ENCODE measurements at regions not wholly inside any gene's neighbourhood (a gene's known extent, or its start where the extent isn't known, plus 50 kb on each side); places are given as distances from the start of the nearest gene placed in this dataset.

DNA sequence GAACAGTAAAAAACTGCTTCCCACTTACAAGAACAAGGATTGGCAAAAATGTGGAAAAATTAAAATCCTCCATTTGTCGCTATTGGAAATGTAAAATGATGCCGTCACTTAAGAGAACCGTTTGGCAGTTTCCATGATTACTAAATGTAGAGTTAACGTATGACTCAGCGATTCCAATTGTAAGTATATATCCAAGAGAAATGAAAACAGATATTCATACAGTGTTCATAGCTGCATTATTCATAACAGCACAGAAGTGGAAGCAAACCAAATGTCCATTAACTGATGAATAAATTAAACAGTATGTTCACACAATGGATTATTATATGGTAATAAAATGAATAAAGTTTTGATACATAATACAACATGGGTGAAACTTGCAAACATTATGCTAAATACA is 971.0 kb downstream of the AMY1C start:
- no peak overlapping the region for H2AFZ ChIP-seq (ENCODE audit: low read depth, low read length)
- no peak overlapping the region for H3K27ac ChIP-seq (ENCODE audit: insufficient read depth, low read depth, low read length)
- no peaks in the 10 kb centered on the region for H3K79me2 ChIP-seq (ENCODE audit: control insufficient read depth, insufficient read depth, low read length)
- BruUV-seq (replicated peaks) = no TSS peak
- CTCF ChIA-PET = no interaction called here
- no peaks in the 10 kb centered on the region for H3K4me1 ChIP-seq (ENCODE audit: control insufficient read depth, extremely low read depth, insufficient read depth, low read length)
- no peaks in the 10 kb centered on the region for H4K20me1 ChIP-seq (replicated peaks; ENCODE audit: control insufficient read depth, extremely low read depth, insufficient read depth, low read length)
- no peak overlapping the region for H3K4me3 ChIP-seq (replicated peaks in 1 of 3; ENCODE audit: insufficient read depth in 1 of 3, low read depth in 1 of 3, low read length in 3 of 3)
- dilution Hi-C loops (cut with MboI; ENCODE audit: extremely low pct_ligation_motif_present, low sequenced_read_pairs) = no loop called here
- H3K9me1 ChIP-seq (replicated peaks; ENCODE audit: control insufficient read depth, extremely low read depth, insufficient read depth, low read length) = no peaks in the 10 kb centered on the region
- no peak overlapping the region for H3K9ac ChIP-seq (replicated peaks; ENCODE audit: extremely low read depth, insufficient read depth, low read length)
- H3K27me3 ChIP-seq (ENCODE audit: control insufficient read depth in 2 of 2, insufficient read depth in 2 of 2, low read length in 2 of 2) = no peaks in the 10 kb centered on the region
- FAIRE-seq (no peak), DNase-seq (ENCODE audit: low read depth, low spot score) (no peak)
- TF ChIP-seq POLR2A (IDR thresholded peaks at IDR 0.05; ENCODE audit: low read depth, low read length) (no peak), GATA2 (IDR thresholded peaks at IDR 0.05; ENCODE audit: insufficient read depth, insufficient read length, low read depth, low read length) (no peak), MAX (IDR thresholded peaks at IDR 0.05; ENCODE audit: insufficient read depth, insufficient read length) (no peak), EZH2 (IDR thresholded peaks at IDR 0.05; ENCODE audit: borderline replicate concordance, low read depth, low read length, severe bottlenecking) (no peak), POLR2AphosphoS5 (IDR thresholded peaks at IDR 0.05; ENCODE audit: insufficient read depth, low read depth, low read length) (no peak)
- POLR2A ChIA-PET = no interaction called here
- H3K9me3 ChIP-seq (replicated peaks; ENCODE audit: control insufficient read depth, insufficient read depth, low read length) = no peaks in the 10 kb centered on the region
- no peak overlapping the region for H3K4me2 ChIP-seq (ENCODE audit: insufficient read depth, low read length)
- no peaks in the 10 kb centered on the region for H3K36me3 ChIP-seq (ENCODE audit: control insufficient read depth in 2 of 2, extremely low read depth in 1 of 2, insufficient read depth in 2 of 2, low read length in 2 of 2)
- intact Hi-C loops (cut with micrococcal nuclease) = no loop called here

DNA sequence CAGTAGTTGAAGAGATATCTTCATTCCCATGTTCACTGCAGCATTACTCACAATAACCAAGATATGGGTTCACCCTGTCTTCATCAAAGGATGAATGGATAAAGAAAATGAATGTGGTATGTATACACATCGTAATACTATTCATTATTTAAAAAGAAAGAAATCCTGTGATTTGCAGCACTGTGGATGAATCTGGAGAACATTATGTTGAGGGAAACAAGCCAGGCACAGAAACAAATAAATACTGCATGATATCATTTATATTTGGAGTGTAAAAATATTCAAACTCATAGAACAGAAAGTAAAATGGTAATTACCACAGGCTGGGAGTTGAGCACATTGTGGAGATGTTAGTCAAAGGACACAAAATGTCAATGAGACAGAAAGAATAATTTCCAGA is 977.2 kb downstream of the AMY1C start:
- POLR2A ChIA-PET = no interaction called here
- H4K20me1 ChIP-seq (replicated peaks; ENCODE audit: control insufficient read depth, extremely low read depth, insufficient read depth, low read length) = no peaks in the 10 kb centered on the region
- TF ChIP-seq MAX (IDR thresholded peaks at IDR 0.05; ENCODE audit: insufficient read depth, insufficient read length) (no peak), JUN (IDR thresholded peaks at IDR 0.05; ENCODE audit: borderline replicate concordance, insufficient read depth, insufficient read length, low read depth) (no peak), MYC (IDR thresholded peaks at IDR 0.05; ENCODE audit: low read depth, low read length) (no peak), POLR2AphosphoS5 (IDR thresholded peaks at IDR 0.05; ENCODE audit: insufficient read depth, low read depth, low read length) (no peak), POLR2A (IDR thresholded peaks at IDR 0.05; ENCODE audit: low read depth, low read length) (no peak), EZH2 (IDR thresholded peaks at IDR 0.05; ENCODE audit: borderline replicate concordance, low read depth, low read length, severe bottlenecking) (no peak), GATA2 (IDR thresholded peaks at IDR 0.05; ENCODE audit: insufficient read depth, insufficient read length, low read depth, low read length) (no peak), FOS (IDR thresholded peaks at IDR 0.05; ENCODE audit: borderline replicate concordance, insufficient read depth, low read length) (no peak)
- TF ChIP-seq, protein P1, sequence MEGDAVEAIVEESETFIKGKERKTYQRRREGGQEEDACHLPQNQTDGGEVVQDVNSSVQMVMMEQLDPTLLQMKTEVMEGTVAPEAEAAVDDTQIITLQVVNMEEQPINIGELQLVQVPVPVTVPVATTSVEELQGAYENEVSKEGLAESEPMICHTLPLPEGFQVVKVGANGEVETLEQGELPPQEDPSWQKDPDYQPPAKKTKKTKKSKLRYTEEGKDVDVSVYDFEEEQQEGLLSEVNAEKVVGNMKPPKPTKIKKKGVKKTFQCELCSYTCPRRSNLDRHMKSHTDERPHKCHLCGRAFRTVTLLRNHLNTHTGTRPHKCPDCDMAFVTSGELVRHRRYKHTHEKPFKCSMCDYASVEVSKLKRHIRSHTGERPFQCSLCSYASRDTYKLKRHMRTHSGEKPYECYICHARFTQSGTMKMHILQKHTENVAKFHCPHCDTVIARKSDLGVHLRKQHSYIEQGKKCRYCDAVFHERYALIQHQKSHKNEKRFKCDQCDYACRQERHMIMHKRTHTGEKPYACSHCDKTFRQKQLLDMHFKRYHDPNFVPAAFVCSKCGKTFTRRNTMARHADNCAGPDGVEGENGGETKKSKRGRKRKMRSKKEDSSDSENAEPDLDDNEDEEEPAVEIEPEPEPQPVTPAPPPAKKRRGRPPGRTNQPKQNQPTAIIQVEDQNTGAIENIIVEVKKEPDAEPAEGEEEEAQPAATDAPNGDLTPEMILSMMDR (IDR thresholded peaks at IDR 0.05; ENCODE audit: extremely low read depth in 1 of 2, insufficient read depth in 1 of 2, low read depth in 1 of 2, low read length in 2 of 2) = no peak
- H3K9me3 ChIP-seq (replicated peaks; ENCODE audit: control insufficient read depth, insufficient read depth, low read length) = peaks cover 2% of the 10 kb centered on the region
- intact Hi-C loops (cut with micrococcal nuclease) (no loop called here), dilution Hi-C loops (cut with MboI; ENCODE audit: extremely low pct_ligation_motif_present, low sequenced_read_pairs) (no loop called here)
- CTCF ChIA-PET = no interaction called here
- H3K9me1 ChIP-seq (replicated peaks; ENCODE audit: control insufficient read depth, extremely low read depth, insufficient read depth, low read length) = no peaks in the 10 kb centered on the region
- no peak for DNase-seq (ENCODE audit: low read depth, low spot score)
- H3K4me3 ChIP-seq (replicated peaks in 1 of 3; ENCODE audit: insufficient read depth in 1 of 3, low read depth in 1 of 3, low read length in 3 of 3) = no peak overlapping the region
- no peaks in the 10 kb centered on the region for H3K79me2 ChIP-seq (ENCODE audit: control insufficient read depth, insufficient read depth, low read length)
- H3K27me3 ChIP-seq (ENCODE audit: control insufficient read depth in 2 of 2, insufficient read depth in 2 of 2, low read length in 2 of 2) = no peaks in the 10 kb centered on the region
- H3K27ac ChIP-seq (ENCODE audit: insufficient read depth, low read depth, low read length) = no peak overlapping the region
- H3K4me2 ChIP-seq (ENCODE audit: insufficient read depth, low read length) = no peak overlapping the region
- H3K36me3 ChIP-seq (ENCODE audit: control insufficient read depth in 2 of 2, extremely low read depth in 1 of 2, insufficient read depth in 2 of 2, low read length in 2 of 2) = no peaks in the 10 kb centered on the region
- H3K9ac ChIP-seq (replicated peaks; ENCODE audit: extremely low read depth, insufficient read depth, low read length) = no peak overlapping the region
- BruUV-seq (replicated peaks) = no TSS peak
- H3K4me1 ChIP-seq (ENCODE audit: control insufficient read depth, extremely low read depth, insufficient read depth, low read length) = no peaks in the 10 kb centered on the region
- FAIRE-seq = no peak
- no peak overlapping the region for H2AFZ ChIP-seq (ENCODE audit: low read depth, low read length)

Measured in endothelial cell of umbilical vein (primary cell).